PC-3 (cell line): ENCODE measurements at regions not wholly inside any gene's neighbourhood (a gene's known extent, or its start where the extent isn't known, plus 50 kb on each side); places are given as distances from the start of the nearest gene placed in this dataset.

Experiments used
- ATAC-seq: fragments of 200-7000 bp; cut with Tn5 transposase; 2 replicates; pipeline ENCODE4 v1.9.1; 2020; ENCODE audit warnings: mild to moderate bottlenecking, moderate library complexity
- BruUV-seq: library from RNA; stranded (reverse); fragments of 400-500 nt; replicated peaks from 2 replicates; lab custom pipeline; 2021; lab: Mats Ljungman, UMichigan
- CTCF ChIA-PET: fragments of 300-600 bp; sonication (Branson Sonifier 250); formaldehyde crosslinking; loops from one replicate; lab custom pipeline; 2022; ENCODE audit warnings: antibody characterized with exemption; lab: Charles Lee
- POLR2A ChIA-PET: fragments of 300-600 bp; sonication (Branson Sonifier 250); formaldehyde crosslinking; loops from one replicate; lab custom pipeline; 2022; ENCODE audit warnings: antibody characterized with exemption; ENCODE audit not compliant: unreplicated experiment; lab: Charles Lee
- DNase-seq: peaks from one replicate; pipeline ENCODE4 v3.0.0-alpha.2; 2015
- H2AFZ ChIP-seq: fragments of 300-600 bp; sonication (generic); 2 replicates; pipeline ENCODE4 v1.6.0; 2016; ENCODE audit warnings: antibody characterized with exemption, low read length
- H3F3A ChIP-seq: fragments of 300-600 bp; sonication (generic); one replicate; pipeline ENCODE4 v1.6.0; 2017; ENCODE audit warnings: antibody characterized with exemption, low read length, control low read depth, mild to moderate bottlenecking; ENCODE audit not compliant: unreplicated experiment
- H3K27ac ChIP-seq: fragments of 300-600 bp; sonication (generic); 2 replicates; pipeline ENCODE4 v1.5.1; 2016; ENCODE audit warnings: mild to moderate bottlenecking, low read length
- H3K27me3 ChIP-seq: fragments of 300-600 bp; sonication (generic); 2 replicates; pipeline ENCODE4 v1.6.1; 2016; ENCODE audit warnings: low read length, mixed read lengths
- H3K36me3 ChIP-seq: fragments of 300-600 bp; sonication (generic); 2 replicates; pipeline ENCODE4 v1.6.1; 2016; ENCODE audit warnings: low read depth, mixed run types, low read length, mixed read lengths
- H3K4me1 ChIP-seq: fragments of 300-600 bp; sonication (generic); 2 replicates; pipeline ENCODE4 v1.5.1; 2016; ENCODE audit warnings: low read length; ENCODE audit not compliant: insufficient read depth
- H3K4me2 ChIP-seq: fragments of 300-600 bp; sonication (generic); 2 replicates; pipeline ENCODE4 v1.6.0; 2016; ENCODE audit warnings: low read length
- H3K4me3 ChIP-seq: fragments of 300-600 bp; sonication (generic); 2 replicates; pipeline ENCODE4 v1.5.1; 2016; ENCODE audit warnings: mild to moderate bottlenecking, low read length, mixed read lengths
- H3K79me2 ChIP-seq: fragments of 300-600 bp; sonication (generic); 2 replicates; pipeline ENCODE4 v1.6.1; 2017; ENCODE audit warnings: low read length, mixed read lengths
- H3K9ac ChIP-seq: fragments of 300-600 bp; sonication (generic); 2 replicates; pipeline ENCODE4 v1.6.0; 2016; ENCODE audit warnings: mild to moderate bottlenecking, low read length
- H3K9me2 ChIP-seq: fragments of 300-600 bp; sonication (generic); replicated peaks from 2 replicates; pipeline ENCODE4 v1.6.1; 2016; ENCODE audit warnings: mixed run types, low read length, mixed read lengths
- H3K9me3 ChIP-seq: fragments of 300-600 bp; sonication (generic); 2 replicates; pipeline ENCODE4 v1.6.1; 2016; ENCODE audit warnings: low read length, mixed read lengths
- H4K20me1 ChIP-seq: fragments of 300-600 bp; sonication (generic); 2 replicates; pipeline ENCODE4 v1.6.1; 2016; ENCODE audit warnings: low read length, mixed read lengths
- EZH2 ChIP-seq: fragments of 300-600 bp; sonication (generic); IDR thresholded peaks from one replicate; pipeline ENCODE4 v1.6.1; 2017; ENCODE audit warnings: antibody characterized with exemption, mild to moderate bottlenecking, low read length; ENCODE audit not compliant: unreplicated experiment
- EZH2phosphoT487 ChIP-seq: fragments of 300-600 bp; sonication (generic); IDR thresholded peaks from 2 replicates; pipeline ENCODE4 v1.6.1; 2018; ENCODE audit warnings: mild to moderate bottlenecking, antibody characterized with exemption, low read length, borderline replicate concordance
- intact Hi-C: fragments of 100-400 bp; cut with micrococcal nuclease; formaldehyde crosslinking; loops from 2 replicates; pipeline ENCODE4 v1.9.0; 2023
- TF ChIP-seq, protein P1 (sequence below): fragments of 300-600 bp; sonication (generic); conservative IDR thresholded peaks from 2 replicates; pipeline ENCODE4 v1.5.1; 2017; ENCODE audit warnings: antibody characterized with exemption, low read depth, mild to moderate bottlenecking, low read length

DNA sequence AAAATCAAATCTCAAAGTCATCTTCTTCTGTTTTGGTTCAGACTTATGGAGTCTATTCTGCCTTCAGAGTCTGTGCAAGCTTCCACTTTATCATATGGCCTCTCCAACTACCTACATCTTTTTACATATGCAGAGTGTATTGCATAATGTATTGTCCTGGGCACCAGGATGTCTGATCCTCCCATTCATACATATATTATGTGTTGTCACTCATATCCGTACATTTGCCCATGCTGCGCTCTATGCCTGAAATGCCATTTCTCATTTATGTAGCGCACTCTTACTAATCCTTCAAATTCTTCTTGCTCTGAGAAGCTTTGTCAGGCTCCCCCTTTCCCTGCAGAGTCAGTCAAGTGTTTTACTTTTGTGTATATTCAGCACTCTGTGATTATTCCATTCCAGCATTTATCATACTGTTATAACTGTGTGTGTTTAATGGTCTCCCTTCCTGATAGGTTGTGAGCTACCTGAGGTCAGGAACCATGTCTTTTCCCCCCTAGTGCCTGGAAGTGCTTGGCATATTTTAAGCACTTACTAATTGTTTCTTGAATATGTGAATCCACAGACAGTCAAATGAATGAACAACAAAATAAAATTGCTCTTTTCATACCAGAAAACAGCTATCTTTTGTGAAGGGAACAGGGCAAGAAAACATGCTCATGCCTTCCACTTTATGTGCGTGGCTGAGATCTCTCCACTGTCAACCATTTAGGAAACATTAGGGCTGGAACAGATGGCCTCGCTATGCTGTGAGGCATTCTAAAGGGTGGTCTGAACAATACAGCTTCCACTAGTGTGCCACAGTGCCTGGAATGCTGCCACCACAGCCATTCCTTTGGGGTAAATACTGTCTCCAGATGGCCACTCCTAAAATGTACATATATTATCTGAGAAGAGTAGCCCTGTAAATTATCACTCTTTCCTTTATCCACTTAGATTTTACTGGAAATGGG is 81.8 kb downstream of the GLUD2 start:
- H3K9me2 ChIP-seq: no peaks in the 10 kb centered on the region
- intact Hi-C loops: no loop called here
- no TSS peak for BruUV-seq
- no peaks in the 10 kb centered on the region for H3K4me1 ChIP-seq
- no peak for ATAC-seq
- no peaks in the 10 kb centered on the region for H3F3A ChIP-seq
- H3K27ac ChIP-seq: no peak overlapping the region
- CTCF ChIA-PET: no interaction called here
- H4K20me1 ChIP-seq: no peaks in the 10 kb centered on the region
- H3K27me3 ChIP-seq: no peaks in the 10 kb centered on the region
- no peak overlapping the region for H2AFZ ChIP-seq
- POLR2A ChIA-PET: no interaction called here
- no peak overlapping the region for H3K4me2 ChIP-seq
- H3K9ac ChIP-seq: no peak overlapping the region
- H3K4me3 ChIP-seq: no peak overlapping the region
- TF ChIP-seq EZH2phosphoT487 (no peak), EZH2 (no peak)
- TF ChIP-seq, protein P1, sequence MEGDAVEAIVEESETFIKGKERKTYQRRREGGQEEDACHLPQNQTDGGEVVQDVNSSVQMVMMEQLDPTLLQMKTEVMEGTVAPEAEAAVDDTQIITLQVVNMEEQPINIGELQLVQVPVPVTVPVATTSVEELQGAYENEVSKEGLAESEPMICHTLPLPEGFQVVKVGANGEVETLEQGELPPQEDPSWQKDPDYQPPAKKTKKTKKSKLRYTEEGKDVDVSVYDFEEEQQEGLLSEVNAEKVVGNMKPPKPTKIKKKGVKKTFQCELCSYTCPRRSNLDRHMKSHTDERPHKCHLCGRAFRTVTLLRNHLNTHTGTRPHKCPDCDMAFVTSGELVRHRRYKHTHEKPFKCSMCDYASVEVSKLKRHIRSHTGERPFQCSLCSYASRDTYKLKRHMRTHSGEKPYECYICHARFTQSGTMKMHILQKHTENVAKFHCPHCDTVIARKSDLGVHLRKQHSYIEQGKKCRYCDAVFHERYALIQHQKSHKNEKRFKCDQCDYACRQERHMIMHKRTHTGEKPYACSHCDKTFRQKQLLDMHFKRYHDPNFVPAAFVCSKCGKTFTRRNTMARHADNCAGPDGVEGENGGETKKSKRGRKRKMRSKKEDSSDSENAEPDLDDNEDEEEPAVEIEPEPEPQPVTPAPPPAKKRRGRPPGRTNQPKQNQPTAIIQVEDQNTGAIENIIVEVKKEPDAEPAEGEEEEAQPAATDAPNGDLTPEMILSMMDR: no peak
- no peaks in the 10 kb centered on the region for H3K9me3 ChIP-seq
- H3K36me3 ChIP-seq: no peaks in the 10 kb centered on the region
- H3K79me2 ChIP-seq: no peaks in the 10 kb centered on the region
- no peak for DNase-seq

DNA sequence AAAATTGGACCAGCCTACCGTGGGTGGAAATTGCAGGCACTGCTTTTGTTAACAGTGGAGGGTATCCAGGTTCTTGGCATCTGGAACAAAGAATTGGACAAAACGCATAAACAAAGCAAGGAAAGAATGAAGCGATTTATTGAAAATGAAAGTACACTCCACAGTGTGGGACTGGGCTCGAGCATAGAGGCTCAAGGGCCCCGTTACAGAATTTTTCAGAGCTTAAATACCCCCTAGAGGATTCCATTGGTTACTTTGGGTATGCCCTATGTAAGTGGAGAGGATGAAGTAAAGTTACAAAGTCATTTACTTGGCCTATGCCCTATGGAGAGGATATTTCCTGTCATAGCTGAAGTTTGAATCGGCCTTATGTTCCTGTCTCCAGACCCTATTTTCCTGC is 85.3 kb downstream of the GLUD2 start:
- POLR2A ChIA-PET: no interaction called here
- no peak for ATAC-seq
- Histone ChIP-seq H2AFZ (no peak overlapping the region), H3K9me3 (no peaks in the 10 kb centered on the region), H3K79me2 (no peaks in the 10 kb centered on the region), H3K4me2 (no peak overlapping the region), H3K27me3 (no peaks in the 10 kb centered on the region), H4K20me1 (no peaks in the 10 kb centered on the region), H3K27ac (no peak overlapping the region), H3F3A (no peaks in the 10 kb centered on the region), H3K9ac (no peak overlapping the region), H3K36me3 (no peaks in the 10 kb centered on the region), H3K4me1 (no peaks in the 10 kb centered on the region), H3K9me2 (no peaks in the 10 kb centered on the region), H3K4me3 (no peak overlapping the region)
- intact Hi-C loops: no loop called here
- CTCF ChIA-PET: no interaction called here
- BruUV-seq: no TSS peak
- TF ChIP-seq, protein P1: no peak
- no peak for TF ChIP-seq EZH2
- no peak for TF ChIP-seq EZH2phosphoT487
- DNase-seq: no peak
